Esophagus muscularis mucosa (tissue), 4 donors: ENCODE measurements at regions not wholly inside any gene's neighbourhood (a gene's known extent, or its start where the extent isn't known, plus 50 kb on each side); places are given as distances from the start of the nearest gene placed in this dataset.
"Not testable (repeated sequence)": the region's sequence is repeated elsewhere in the genome, so short reads cannot be mapped to it uniquely, and the experiment has no call there.

Source experiments
- DNase-seq: peaks from one replicate; pipeline ENCODE4 v3.0.0-alpha.2; 2017; ENCODE audit errors: extremely low spot score
- H3K27ac ChIP-seq, 4 donors: fragments of 200-600 bp; sonication (generic); replicated peaks in 1 of 4; 1 replicate in 3 of 4; 2 replicates in 1 of 4; pipeline ENCODE4 v1.5.1; 2016 to 2019; ENCODE audit warnings: mild to moderate bottlenecking in 1 of 4
- H3K27me3 ChIP-seq, 4 donors: fragments of 200-600 bp; sonication (generic); one replicate each; pipeline versions ENCODE4 v1.5.1 to v1.6.0; 2016 to 2019
- H3K36me3 ChIP-seq, 4 donors: fragments of 200-600 bp; sonication (generic); one replicate each; pipeline ENCODE4 v1.5.1; 2016 to 2019
- H3K4me1 ChIP-seq, 4 donors: fragments of 200-600 bp; sonication (generic); one replicate each; pipeline ENCODE4 v1.5.1; 2016 to 2019
- H3K4me3 ChIP-seq, 4 donors: fragments of 200-600 bp; sonication (generic); 1 replicate in 2 of 4; 2 replicates in 2 of 4; pipeline ENCODE4 v1.5.1; 2016 to 2019; ENCODE audit warnings: mild to moderate bottlenecking in 4 of 4, moderate library complexity in 1 of 4
- H3K9me3 ChIP-seq, 4 donors: fragments of 200-600 bp; sonication (generic); 1 replicate in 3 of 4; 2 replicates in 1 of 4; pipeline ENCODE4 v1.5.1; 2016 to 2019
- CTCF ChIP-seq, 3 experiments: fragments of 200-600 bp in 2 of 3; fragments of 450-650 bp in 1 of 3; sonication (generic) in 2 of 3; IDR thresholded peaks; one replicate each; pipeline ENCODE4 v1.5.1; 2017 to 2019; ENCODE audit warnings: antibody characterized with exemption in 3 of 3, mild to moderate bottlenecking in 2 of 3, moderate library complexity in 1 of 3
- EP300 ChIP-seq: sonication (generic); formaldehyde crosslinking; IDR thresholded peaks from one replicate; pipeline ENCODE4 v1.6.1; 2017; ENCODE audit warnings: antibody characterized with exemption
- POLR2A ChIP-seq: fragments of 450-650 bp; IDR thresholded peaks from one replicate; pipeline ENCODE4 v1.6.1; 2017; ENCODE audit warnings: antibody characterized with exemption, moderate library complexity, mild to moderate bottlenecking, low read depth
- POLR2AphosphoS5 ChIP-seq, 2 donors: sonication (generic); formaldehyde crosslinking; IDR thresholded peaks; one replicate each; pipeline ENCODE4 v1.6.1; 2017; ENCODE audit warnings: antibody characterized with exemption in 2 of 2
- WGBS: methylation state at CpG from one replicate; pipeline ENCODE4 v1.1.5; 2018; 5-methylcytosine and 5-hydroxymethylcytosine counted together
- intact Hi-C: fragments of 100-400 bp; cut with DNase I; formaldehyde crosslinking; loops from one replicate; pipeline ENCODE4 v1.15.1; 2023

DNA sequence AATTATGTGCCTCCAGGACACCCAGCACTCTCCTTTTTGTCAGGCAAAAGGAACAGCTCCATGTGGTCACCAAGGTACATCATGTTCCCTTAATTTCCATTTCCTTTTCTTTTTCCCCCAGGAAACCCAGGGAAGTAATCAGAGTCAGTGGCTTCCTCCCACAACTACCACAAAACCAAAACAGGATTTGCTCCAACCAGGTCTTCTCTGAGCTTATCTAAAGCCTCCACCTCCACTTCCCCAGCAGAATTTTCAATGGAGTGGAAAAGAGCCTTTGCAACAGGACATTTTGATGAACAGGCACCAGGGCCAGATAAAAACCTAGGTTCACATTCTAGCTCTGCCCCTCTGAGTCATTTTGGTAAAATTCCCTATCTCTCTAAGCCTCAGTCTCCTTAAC lies 154.3 kb downstream of the NR2F2 start:
- no peak for TF ChIP-seq POLR2AphosphoS5 (IDR thresholded peaks at IDR 0.05)
- no peak for TF ChIP-seq EP300
- TF ChIP-seq POLR2A, result no peak
- no peak for TF ChIP-seq CTCF (IDR thresholded peaks at IDR 0.05)
- intact Hi-C loops, result no loop called here
- no peak overlapping the region for H3K4me3 ChIP-seq
- no peak for DNase-seq
- peaks cover 0 to 17% (median 0%) of the 10 kb centered on the region in 4 donors for H3K27me3 ChIP-seq
- H3K4me1 ChIP-seq, result no peaks in the 10 kb centered on the region
- no peaks in the 10 kb centered on the region for H3K36me3 ChIP-seq
- H3K9me3 ChIP-seq, result no peaks in the 10 kb centered on the region
- H3K27ac ChIP-seq, result no peak overlapping the region

GRCh38 chr15:96487245-96487644 lies 156.7 kb downstream of the NR2F2 start:
- no peaks in the 10 kb centered on the region for H3K9me3 ChIP-seq
- intact Hi-C loops, result no loop called here
- TF ChIP-seq POLR2A (no peak), EP300 (no peak)
- H3K4me3 ChIP-seq, result no peak overlapping the region
- H3K36me3 ChIP-seq, result no peaks in the 10 kb centered on the region
- H3K4me1 ChIP-seq, result no peaks in the 10 kb centered on the region
- DNase-seq, result no peak
- 91% methylated on average over 3 of the region's 3 CpGs for WGBS
- peaks cover 0 to 17% (median 0%) of the 10 kb centered on the region in 4 donors for H3K27me3 ChIP-seq
- no peak overlapping the region for H3K27ac ChIP-seq

- H3K9me3 ChIP-seq, H3K27ac ChIP-seq, H3K4me3 ChIP-seq, H3K36me3 ChIP-seq, H3K4me1 ChIP-seq, intact Hi-C loops: not testable (repeated sequence)
- peaks cover 0 to 17% (median 0%) of the 10 kb centered on the region in 4 donors for H3K27me3 ChIP-seq
- peak; percentile 55 for DNase-seq
- 65% methylated on average over 13 of the region's 15 CpGs for WGBS
Observed at GRCh38 chr15:96491066-96491699, 160.7 kb downstream of the NR2F2 start.

DNA sequence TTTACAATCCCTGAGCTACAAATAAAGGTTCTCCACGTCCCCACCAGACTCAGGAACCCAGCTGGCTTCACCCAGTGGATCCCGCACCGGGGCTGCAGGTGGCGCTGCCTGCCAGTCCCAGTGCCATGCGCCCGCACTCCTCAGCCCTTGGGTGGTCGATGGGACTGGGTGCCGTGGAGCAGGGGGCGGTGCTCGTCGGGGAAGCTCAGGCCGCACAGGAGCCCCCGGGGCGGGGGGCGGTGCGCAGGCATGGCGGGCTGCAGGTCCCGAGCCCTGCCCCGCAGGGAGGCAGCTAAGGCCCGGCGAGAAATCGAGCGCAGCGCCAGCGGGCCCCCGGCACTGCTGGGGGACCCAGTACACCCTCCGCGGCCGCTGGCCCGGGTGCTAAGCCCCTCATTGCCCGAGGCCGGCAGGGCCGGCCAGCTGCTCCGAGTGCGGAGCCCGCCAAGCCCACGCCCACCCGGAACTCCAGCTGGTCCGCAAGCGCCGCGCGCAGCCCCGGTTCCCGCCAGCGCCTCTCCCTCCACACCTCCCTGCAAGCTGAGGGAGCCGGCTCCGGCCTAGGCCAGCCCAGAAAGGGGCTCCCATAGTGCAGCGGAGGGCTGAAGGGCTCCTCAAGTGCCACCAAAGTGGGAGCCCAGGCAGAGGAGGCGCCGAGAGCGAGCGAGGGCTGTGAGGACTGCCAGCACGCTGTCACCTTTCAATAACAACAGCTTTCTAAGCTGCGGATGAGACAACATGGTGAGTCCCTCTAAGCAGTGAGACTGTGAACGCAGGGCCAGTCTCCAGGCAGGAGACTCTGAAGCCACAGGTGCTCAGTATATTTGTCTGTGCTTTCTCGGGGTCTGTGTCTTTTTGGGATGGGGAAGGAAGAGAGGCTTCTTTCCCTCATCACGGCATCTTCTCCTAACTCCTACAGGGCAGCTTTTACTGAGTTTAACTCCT lies 161.5 kb downstream of the NR2F2 start:
- intact Hi-C loops, H3K36me3 ChIP-seq, H3K27ac ChIP-seq, H3K4me1 ChIP-seq, H3K9me3 ChIP-seq: not testable (repeated sequence)
- 94% methylated on average over 20 of the region's 58 CpGs for WGBS
- Histone ChIP-seq H3K27me3 (peaks cover 0 to 11% (median 0%) of the 10 kb centered on the region in 4 donors), H3K4me3 (peak overlapping the region in 1 of 4 donors; percentile 12)
- DNase-seq, result peak; percentile 89

DNA sequence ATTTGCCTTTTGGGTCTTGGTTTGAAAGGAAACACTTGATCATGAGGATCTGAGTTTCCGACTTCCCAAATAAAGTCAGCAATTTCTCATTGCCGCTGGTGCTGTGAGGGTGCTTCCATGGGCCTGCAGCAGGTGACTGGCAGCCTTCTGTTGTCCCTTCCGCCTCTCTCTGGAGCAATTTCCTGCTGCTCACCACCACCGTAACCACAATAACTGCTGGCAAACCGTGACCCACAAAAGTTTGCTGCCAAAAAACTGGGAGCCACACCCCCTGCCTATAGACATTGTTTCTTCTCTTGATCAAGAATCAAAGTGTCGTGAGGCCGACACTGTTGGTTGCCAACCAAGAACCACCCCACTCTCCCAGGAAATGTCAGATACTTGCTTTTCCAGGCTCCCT lies 164.0 kb downstream of the NR2F2 start:
- WGBS, result 66% methylated on average over 7 of the region's 7 CpGs
- Histone ChIP-seq H3K27me3 (no peaks in the 10 kb centered on the region), H3K4me1 (no peaks in the 10 kb centered on the region), H3K27ac (no peak overlapping the region), H3K4me3 (no peak overlapping the region), H3K36me3 (no peaks in the 10 kb centered on the region), H3K9me3 (no peaks in the 10 kb centered on the region)
- no peak for TF ChIP-seq POLR2AphosphoS5 (IDR thresholded peaks at IDR 0.05)
- no peak for TF ChIP-seq EP300
- TF ChIP-seq CTCF (IDR thresholded peaks at IDR 0.05), result no peak
- TF ChIP-seq POLR2A, result no peak
- peak; percentile 60 for DNase-seq
- intact Hi-C loops, result no loop called here

- Histone ChIP-seq H3K4me1 (no peaks in the 10 kb centered on the region), H3K27ac (no peak overlapping the region), H3K9me3 (no peaks in the 10 kb centered on the region), H3K4me3 (no peak overlapping the region), H3K27me3 (no peaks in the 10 kb centered on the region), H3K36me3 (no peaks in the 10 kb centered on the region)
- peak; percentile 86 for DNase-seq
- WGBS, result 82% methylated on average over 5 of the region's 5 CpGs
- TF ChIP-seq CTCF (IDR thresholded peaks at IDR 0.05), result no peak
- no peak for TF ChIP-seq POLR2A
- no peak for TF ChIP-seq POLR2AphosphoS5 (IDR thresholded peaks at IDR 0.05)
- no peak for TF ChIP-seq EP300
- intact Hi-C loops, result no loop called here
Observed at GRCh38 chr15:96495386-96495785, 164.9 kb downstream of the NR2F2 start.
